ENCODE measurements at regions not wholly inside any gene's neighbourhood (a gene's known extent, or its start where the extent isn't known, plus 50 kb on each side); places are given as distances from the start of the nearest gene placed in this dataset.

DNA sequence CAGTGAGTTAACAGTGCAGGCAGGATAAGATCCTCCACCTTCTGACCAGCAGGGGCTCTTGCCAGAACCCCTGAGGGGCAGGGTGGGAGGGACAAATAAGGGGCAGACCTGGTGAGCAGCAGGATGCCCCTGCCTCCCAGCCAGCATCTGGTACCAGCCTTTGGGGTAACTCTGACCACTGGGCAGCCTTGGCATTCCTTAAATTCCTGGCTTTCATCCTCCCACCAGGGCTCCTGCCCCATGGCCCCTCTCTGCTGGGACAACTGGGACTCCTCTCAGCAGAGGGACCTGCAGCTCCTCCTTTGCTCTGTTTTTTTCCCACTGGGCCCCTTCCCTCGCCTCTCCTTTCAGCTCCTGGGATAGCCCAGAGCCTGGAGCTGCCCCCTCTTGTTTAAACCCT lies 98.0 kb upstream of the CD82 start:
- TF ChIP-seq, protein P1, sequence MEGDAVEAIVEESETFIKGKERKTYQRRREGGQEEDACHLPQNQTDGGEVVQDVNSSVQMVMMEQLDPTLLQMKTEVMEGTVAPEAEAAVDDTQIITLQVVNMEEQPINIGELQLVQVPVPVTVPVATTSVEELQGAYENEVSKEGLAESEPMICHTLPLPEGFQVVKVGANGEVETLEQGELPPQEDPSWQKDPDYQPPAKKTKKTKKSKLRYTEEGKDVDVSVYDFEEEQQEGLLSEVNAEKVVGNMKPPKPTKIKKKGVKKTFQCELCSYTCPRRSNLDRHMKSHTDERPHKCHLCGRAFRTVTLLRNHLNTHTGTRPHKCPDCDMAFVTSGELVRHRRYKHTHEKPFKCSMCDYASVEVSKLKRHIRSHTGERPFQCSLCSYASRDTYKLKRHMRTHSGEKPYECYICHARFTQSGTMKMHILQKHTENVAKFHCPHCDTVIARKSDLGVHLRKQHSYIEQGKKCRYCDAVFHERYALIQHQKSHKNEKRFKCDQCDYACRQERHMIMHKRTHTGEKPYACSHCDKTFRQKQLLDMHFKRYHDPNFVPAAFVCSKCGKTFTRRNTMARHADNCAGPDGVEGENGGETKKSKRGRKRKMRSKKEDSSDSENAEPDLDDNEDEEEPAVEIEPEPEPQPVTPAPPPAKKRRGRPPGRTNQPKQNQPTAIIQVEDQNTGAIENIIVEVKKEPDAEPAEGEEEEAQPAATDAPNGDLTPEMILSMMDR (optimal IDR thresholded peaks at IDR 0.05 in 1 of 3, IDR thresholded peaks at IDR 0.05 in 1 of 3, conservative IDR thresholded peaks at IDR 0.05 in 1 of 3; ENCODE audit: extremely low read depth in 1 of 3, insufficient read depth in 2 of 3, low read length in 3 of 3) = no peak
- TF ChIP-seq EZH2 (IDR thresholded peaks at IDR 0.05; ENCODE audit: low read length) = no peak
